GM06990 (cell line): ENCODE measurements at regions not wholly inside any gene's neighbourhood (a gene's known extent, or its start where the extent isn't known, plus 50 kb on each side); places are given as distances from the start of the nearest gene placed in this dataset.

Source experiments
- DNase-seq: peaks from one replicate; pipeline ENCODE4 v3.0.0-alpha.2; 2011; ENCODE audit not compliant: insufficient read length; ENCODE audit errors: extremely low read depth
- H3K27me3 ChIP-seq: replicated peaks from 2 replicates; pipeline ENCODE4 v1.6.0; 2011; ENCODE audit warnings: low read length; ENCODE audit not compliant: control insufficient read depth, insufficient read depth
- H3K36me3 ChIP-seq: 2 replicates; pipeline ENCODE4 v1.5.1; 2011; ENCODE audit warnings: low read length; ENCODE audit not compliant: control insufficient read depth, insufficient read depth
- H3K4me3 ChIP-seq: replicated peaks from 2 replicates; pipeline ENCODE4 v1.5.1; 2011; ENCODE audit warnings: low read depth, mild to moderate bottlenecking, control low read depth, low read length
- TF ChIP-seq, protein P1 (sequence below): IDR thresholded peaks from 2 replicates; pipeline ENCODE4 v1.5.1; 2011; ENCODE audit warnings: low read length, control low read depth, mild to moderate bottlenecking, inconsistent platforms; ENCODE audit not compliant: insufficient read depth, poor library complexity, severe bottlenecking

DNA sequence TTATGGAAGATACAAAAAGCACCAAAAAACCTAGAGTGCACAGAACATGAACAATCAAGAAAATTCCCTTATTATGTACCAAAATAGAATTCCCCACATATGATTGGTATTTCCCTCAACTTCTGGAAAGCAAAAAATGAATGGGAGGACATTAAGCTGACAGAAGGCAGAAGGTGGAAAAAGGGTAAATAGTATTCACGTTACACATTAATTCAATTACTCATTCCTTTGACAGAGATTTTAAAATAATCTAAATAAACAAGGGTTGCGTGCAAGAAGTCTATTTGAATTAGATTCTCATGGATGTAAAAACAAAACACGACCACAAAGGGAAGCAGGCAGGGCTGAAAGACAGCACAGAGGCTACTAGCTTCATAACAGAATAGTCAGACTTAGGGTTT is 260.5 kb upstream of the ZPLD1 start:
- Histone ChIP-seq H3K4me3 (no peak overlapping the region), H3K27me3 (no peaks in the 10 kb centered on the region), H3K36me3 (no peaks in the 10 kb centered on the region)
- TF ChIP-seq, protein P1, sequence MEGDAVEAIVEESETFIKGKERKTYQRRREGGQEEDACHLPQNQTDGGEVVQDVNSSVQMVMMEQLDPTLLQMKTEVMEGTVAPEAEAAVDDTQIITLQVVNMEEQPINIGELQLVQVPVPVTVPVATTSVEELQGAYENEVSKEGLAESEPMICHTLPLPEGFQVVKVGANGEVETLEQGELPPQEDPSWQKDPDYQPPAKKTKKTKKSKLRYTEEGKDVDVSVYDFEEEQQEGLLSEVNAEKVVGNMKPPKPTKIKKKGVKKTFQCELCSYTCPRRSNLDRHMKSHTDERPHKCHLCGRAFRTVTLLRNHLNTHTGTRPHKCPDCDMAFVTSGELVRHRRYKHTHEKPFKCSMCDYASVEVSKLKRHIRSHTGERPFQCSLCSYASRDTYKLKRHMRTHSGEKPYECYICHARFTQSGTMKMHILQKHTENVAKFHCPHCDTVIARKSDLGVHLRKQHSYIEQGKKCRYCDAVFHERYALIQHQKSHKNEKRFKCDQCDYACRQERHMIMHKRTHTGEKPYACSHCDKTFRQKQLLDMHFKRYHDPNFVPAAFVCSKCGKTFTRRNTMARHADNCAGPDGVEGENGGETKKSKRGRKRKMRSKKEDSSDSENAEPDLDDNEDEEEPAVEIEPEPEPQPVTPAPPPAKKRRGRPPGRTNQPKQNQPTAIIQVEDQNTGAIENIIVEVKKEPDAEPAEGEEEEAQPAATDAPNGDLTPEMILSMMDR = no peak
- DNase-seq = no peak

- H3K36me3 ChIP-seq = no peaks in the 10 kb centered on the region
- no peak overlapping the region for H3K4me3 ChIP-seq
- TF ChIP-seq, protein P1 = no peak
- DNase-seq = no peak
- H3K27me3 ChIP-seq = no peaks in the 10 kb centered on the region
These were observed 259.9 kb upstream of the ZPLD1 start for GRCh38 chr3:102174832-102175374.

- Histone ChIP-seq H3K4me3 (no peak overlapping the region), H3K27me3 (no peaks in the 10 kb centered on the region), H3K36me3 (no peaks in the 10 kb centered on the region)
- DNase-seq = no peak
- TF ChIP-seq, protein P1 = no peak
These were observed 258.3 kb upstream of the ZPLD1 start for GRCh38 chr3:102176333-102177050.

- Histone ChIP-seq H3K4me3 (no peak overlapping the region), H3K27me3 (no peaks in the 10 kb centered on the region), H3K36me3 (no peaks in the 10 kb centered on the region)
- DNase-seq = no peak
- TF ChIP-seq, protein P1 = no peak
These were observed 257.6 kb upstream of the ZPLD1 start for GRCh38 chr3:102177075-102177755.

DNA sequence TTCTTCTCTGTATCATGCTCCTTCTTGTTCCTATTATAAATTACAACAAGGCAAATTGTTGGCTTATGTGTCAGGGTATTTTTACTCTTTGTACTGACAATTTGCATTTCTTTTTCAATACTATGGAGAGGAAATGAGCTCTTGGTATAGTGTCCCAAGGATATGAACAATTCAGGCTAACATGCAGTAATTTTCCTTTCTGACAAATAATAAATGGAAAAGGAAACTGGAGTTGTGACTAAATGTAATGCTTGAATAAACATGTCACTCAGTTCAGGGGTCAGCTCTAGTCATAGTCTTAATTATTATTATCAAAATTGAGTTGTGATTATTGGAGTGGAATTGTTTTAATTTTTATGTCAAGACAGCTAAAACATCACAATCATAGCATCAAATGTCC is 256.0 kb upstream of the ZPLD1 start:
- H3K27me3 ChIP-seq = no peaks in the 10 kb centered on the region
- no peak for DNase-seq
- H3K36me3 ChIP-seq = no peaks in the 10 kb centered on the region
- TF ChIP-seq, protein P1 = no peak
- no peak overlapping the region for H3K4me3 ChIP-seq
